Fibroblast of lung (primary cell): ENCODE measurements at regions not wholly inside any gene's neighbourhood (a gene's known extent, or its start where the extent isn't known, plus 50 kb on each side); places are given as distances from the start of the nearest gene placed in this dataset.

Experiments used
- CTCF ChIP-seq, 2 donors: IDR thresholded peaks in 1 of 2; conservative IDR thresholded peaks in 1 of 2; 1 replicate in 1 of 2; 2 replicates in 1 of 2; pipeline ENCODE4 v1.5.1; 2011 to 2012; ENCODE audit warnings: low read length in 2 of 2, control low read depth in 1 of 2, inconsistent platforms in 1 of 2, low read depth in 1 of 2, mild to moderate bottlenecking in 1 of 2
- EZH2 ChIP-seq: IDR thresholded peaks from 2 replicates; pipeline ENCODE4 v1.5.1; 2012; ENCODE audit warnings: low read length, control low read depth, mild to moderate bottlenecking; ENCODE audit errors: missing control alignments

- TF ChIP-seq CTCF (conservative IDR thresholded peaks at IDR 0.05 in 1 of 2, IDR thresholded peaks at IDR 0.05 in 1 of 2; ENCODE audit: low read depth in 1 of 2, low read length in 2 of 2) (no peak), EZH2 (no peak)
Measured at GRCh38 chr3:106631373-106632108, 745.7 kb upstream of the CCDC54 start.
